K562 (cell line): ENCODE measurements at regions not wholly inside any gene's neighbourhood (a gene's known extent, or its start where the extent isn't known, plus 50 kb on each side); places are given as distances from the start of the nearest gene placed in this dataset.
A peak's percentile ranks its signal among the peaks of the same experiment; 100 is the strongest.

Source experiments
- ATAC-seq: fragments of 200-7000 bp; cut with Tn5 transposase; 3 replicates; pipeline ENCODE4 v1.9.1; 2020; ENCODE audit warnings: moderate library complexity
- BruUV-seq: library from RNA; stranded (reverse); fragments of 400-500 nt; replicated peaks from 2 replicates; lab custom pipeline; 2021; lab: Mats Ljungman, UMichigan
- CTCF ChIA-PET: fragments of 300-600 bp; formaldehyde crosslinking; extraction: SDS; loops from one replicate; lab custom pipeline; 2021; ENCODE audit warnings: low intra/inter-chr PET ratio; lab: Yijun Ruan, JAX
- POLR2A ChIA-PET: fragments of 300-600, 350-650 bp; sonication (Branson Sonifier 250); formaldehyde crosslinking; extraction: SDS; loops from one replicate; lab custom pipeline; 2021; ENCODE audit warnings: antibody characterized with exemption, inconsistent platforms; lab: Yijun Ruan, JAX
- DNase-seq, 4 experiments: peaks; one replicate each; pipeline versions ENCODE4 v3.0.0 to v3.0.0-alpha.2; 2011 to 2018; ENCODE audit warnings: low spot score in 3 of 4, mixed read lengths in 3 of 4; ENCODE audit errors: extremely low read depth in 1 of 4
- FAIRE-seq: peaks from 2 replicates; lab custom pipeline; 2011; peaks lifted over from hg19 to GRCh38; lab: Jason Lieb, UNC
- H2AFZ ChIP-seq: 2 replicates; pipeline ENCODE4 v1.6.0; 2011; ENCODE audit warnings: low read depth, low read length, control low read depth, inconsistent platforms
- H3K27ac ChIP-seq: fragments of 200-600 bp; 3 replicates; pipeline ENCODE4 v1.8.0; 2011; ENCODE audit warnings: low read depth, mild to moderate bottlenecking, control low read depth, inconsistent platforms, low read length, moderate library complexity, mixed read lengths; ENCODE audit errors: extremely low read depth
- H3K27me3 ChIP-seq, 2 experiments: fragments of 300-600 bp in 1 of 2; 2 replicates in 1 of 2; 3 replicates in 1 of 2; pipeline versions ENCODE4 v1.6.0 to v1.8.0; 2011; ENCODE audit warnings: inconsistent platforms in 2 of 2, low read length in 2 of 2, mild to moderate bottlenecking in 1 of 2, mixed read lengths in 1 of 2, moderate library complexity in 1 of 2; ENCODE audit not compliant: control insufficient read depth in 2 of 2, insufficient read depth in 2 of 2
- H3K36me3 ChIP-seq: fragments of 300-600 bp; 3 replicates; pipeline ENCODE4 v1.8.0; 2011; ENCODE audit warnings: mild to moderate bottlenecking, low read length, inconsistent platforms; ENCODE audit not compliant: control insufficient read depth, insufficient read depth
- H3K4me1 ChIP-seq, 2 experiments: fragments of 200-600 bp in 1 of 2; replicated peaks in 1 of 2; 2 replicates in 1 of 2; 3 replicates in 1 of 2; pipeline versions ENCODE4 v1.5.1 to v1.8.0; 2011; ENCODE audit warnings: inconsistent platforms in 2 of 2, low read length in 2 of 2, mild to moderate bottlenecking in 1 of 2, mixed read lengths in 1 of 2, moderate library complexity in 1 of 2; ENCODE audit not compliant: control insufficient read depth in 2 of 2, insufficient read depth in 2 of 2
- H3K4me2 ChIP-seq: 2 replicates; pipeline ENCODE4 v1.6.1; 2011; ENCODE audit warnings: low read length, control low read depth, inconsistent platforms, mixed read lengths; ENCODE audit not compliant: insufficient read depth
- H3K4me3 ChIP-seq: fragments of 200-600 bp; sonication (generic), shearing (Covaris generic); 2 replicates; pipeline ENCODE4 v1.5.1; 2016; ENCODE audit warnings: control low read depth, inconsistent platforms
- H3K79me2 ChIP-seq: fragments of 200-600 bp; 3 replicates; pipeline ENCODE4 v1.8.0; 2011; ENCODE audit warnings: low read length, inconsistent platforms; ENCODE audit not compliant: control insufficient read depth, insufficient read depth
- H3K9ac ChIP-seq, 2 experiments: 2 replicates each; pipeline versions ENCODE4 v1.6.0 to v1.6.1; 2011; ENCODE audit warnings: low read depth in 2 of 2, low read length in 2 of 2, control low read depth in 1 of 2, inconsistent platforms in 1 of 2, mild to moderate bottlenecking in 1 of 2, mixed read lengths in 1 of 2; ENCODE audit not compliant: insufficient read depth in 1 of 2
- H3K9me1 ChIP-seq: one replicate; pipeline ENCODE4 v1.6.0; 2011; ENCODE audit warnings: inconsistent platforms, mild to moderate bottlenecking, low read length, moderate library complexity; ENCODE audit not compliant: control insufficient read depth, insufficient read depth
- H3K9me3 ChIP-seq: replicated peaks from 2 replicates; pipeline ENCODE4 v1.5.1; 2011; ENCODE audit warnings: low read depth, low read length, inconsistent platforms; ENCODE audit not compliant: control insufficient read depth, insufficient read depth
- H4K20me1 ChIP-seq: replicated peaks from 2 replicates; pipeline ENCODE4 v1.6.1; 2011; ENCODE audit warnings: low read length, inconsistent platforms, mixed read lengths; ENCODE audit not compliant: control insufficient read depth, insufficient read depth
- CUX1 ChIP-seq: fragments of 200-800 bp; sonication (Bioruptor generic); IDR thresholded peaks from 2 replicates; pipeline ENCODE4 v1.6.1; 2016; ENCODE audit warnings: missing genetic modification characterization, missing compliant biosample characterization
- MYC ChIP-seq, 2 experiments: fragments of 250-450 bp in 1 of 2; sonication (Bioruptor Pico) in 1 of 2; IDR thresholded peaks; 2 replicates each; pipeline versions ENCODE4 v1.5.1 to v1.6.1; 2012 to 2021; ENCODE audit warnings: low read depth in 2 of 2, borderline replicate concordance in 1 of 2, improper control_type of control experiment in 1 of 2, low read length in 1 of 2, mild to moderate bottlenecking in 1 of 2, moderate library complexity in 1 of 2
- NFYB ChIP-seq: IDR thresholded peaks from 2 replicates; pipeline ENCODE4 v1.6.1; 2011; ENCODE audit warnings: mild to moderate bottlenecking, moderate library complexity; ENCODE audit not compliant: insufficient read length; ENCODE audit errors: extremely low read depth
- WGBS: fragments of 100-300 bp; shearing (Covaris generic); methylation state at CpG from one replicate; pipeline ENCODE4 v1.1.6; 2016; ENCODE audit warnings: low coverage, mixed read lengths; ENCODE audit not compliant: insufficient coverage; ENCODE audit errors: missing lambda C conversion rate; 5-methylcytosine and 5-hydroxymethylcytosine counted together
- in situ Hi-C: fragments of 300-500 bp; cut with MboI; formaldehyde crosslinking; loops from 4 replicates; pipeline ENCODE4 v1.15.0; 2018; ENCODE audit warnings: inconsistent platforms, mixed read lengths
- intact Hi-C: fragments of 100-400 bp; cut with micrococcal nuclease; formaldehyde crosslinking; loops from 2 replicates; pipeline ENCODE4 v1.14.2; 2022
- TF ChIP-seq, protein P1 (sequence below), 2 experiments: fragments of 450-650 bp; formaldehyde crosslinking in 1 of 2; IDR thresholded peaks; 2 replicates each; pipeline versions ENCODE4 v1.4.0 to v1.6.1; 2014 to 2020; ENCODE audit warnings: mild to moderate bottlenecking in 2 of 2, borderline replicate concordance in 1 of 2, low read depth in 1 of 2
- TF ChIP-seq, protein P2 (sequence below), 3 experiments: IDR thresholded peaks in 2 of 3; conservative IDR thresholded peaks in 1 of 3; 2 replicates each; pipeline ENCODE4 v1.5.1; 2011 to 2012; ENCODE audit warnings: low read length in 3 of 3, mild to moderate bottlenecking in 3 of 3, control low read depth in 2 of 3, improper control_type of control experiment in 1 of 3, inconsistent platforms in 1 of 3, low read depth in 1 of 3, mixed read lengths in 1 of 3, moderate library complexity in 1 of 3; ENCODE audit not compliant: insufficient read depth in 2 of 3

DNA sequence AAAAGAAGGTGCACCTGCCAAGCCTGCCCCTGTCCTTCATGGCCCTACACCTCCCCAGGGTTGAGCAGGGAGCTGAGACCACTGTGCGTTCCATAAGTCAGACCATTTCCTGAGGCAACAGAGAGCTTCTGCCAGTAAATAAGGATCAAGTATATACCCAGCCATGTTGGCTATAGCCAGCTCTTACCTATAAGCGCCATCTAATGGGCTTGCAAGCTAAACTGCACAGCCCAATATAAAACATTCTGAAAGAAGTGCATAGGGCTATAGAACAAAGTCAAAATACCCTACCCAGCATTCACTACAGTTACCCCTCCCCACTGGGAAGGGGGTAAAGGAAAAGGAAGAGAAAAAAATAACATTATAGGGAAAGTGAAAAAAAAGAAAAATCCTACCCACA, 59.3 kb upstream of the SCAF11 start:
- peak; percentile 55 for ATAC-seq
- Histone ChIP-seq H3K27ac (no peak overlapping the region), H4K20me1 (no peaks in the 10 kb centered on the region), H3K36me3 (no peaks in the 10 kb centered on the region), H3K9ac (no peak overlapping the region), H3K79me2 (no peaks in the 10 kb centered on the region), H2AFZ (no peak overlapping the region), H3K4me2 (no peak overlapping the region), H3K9me1 (no peaks in the 10 kb centered on the region), H3K9me3 (no peaks in the 10 kb centered on the region), H3K4me1 (no peaks in the 10 kb centered on the region), H3K27me3 (no peaks in the 10 kb centered on the region), H3K4me3 (no peak overlapping the region)
- ChIA-PET CTCF (no interaction called here), POLR2A (interaction anchor here (0.7 kb wide), 1 partner anchor 156 kb away, joined by 3 read pairs; no protein-coding TSS in a partner anchor)
- 3% methylated on average over 2 of the region's 2 CpGs for WGBS
- in situ Hi-C loops, result no loop called here
- no TSS peak for BruUV-seq
- no peak for DNase-seq
- FAIRE-seq, result no peak
- intact Hi-C loops, result loop anchor here (2.0 to 5.0 kb wide), 2 partner anchors 59 to 287 kb away; partner anchors contain the start of gene SCAF11
- TF ChIP-seq, protein P1, sequence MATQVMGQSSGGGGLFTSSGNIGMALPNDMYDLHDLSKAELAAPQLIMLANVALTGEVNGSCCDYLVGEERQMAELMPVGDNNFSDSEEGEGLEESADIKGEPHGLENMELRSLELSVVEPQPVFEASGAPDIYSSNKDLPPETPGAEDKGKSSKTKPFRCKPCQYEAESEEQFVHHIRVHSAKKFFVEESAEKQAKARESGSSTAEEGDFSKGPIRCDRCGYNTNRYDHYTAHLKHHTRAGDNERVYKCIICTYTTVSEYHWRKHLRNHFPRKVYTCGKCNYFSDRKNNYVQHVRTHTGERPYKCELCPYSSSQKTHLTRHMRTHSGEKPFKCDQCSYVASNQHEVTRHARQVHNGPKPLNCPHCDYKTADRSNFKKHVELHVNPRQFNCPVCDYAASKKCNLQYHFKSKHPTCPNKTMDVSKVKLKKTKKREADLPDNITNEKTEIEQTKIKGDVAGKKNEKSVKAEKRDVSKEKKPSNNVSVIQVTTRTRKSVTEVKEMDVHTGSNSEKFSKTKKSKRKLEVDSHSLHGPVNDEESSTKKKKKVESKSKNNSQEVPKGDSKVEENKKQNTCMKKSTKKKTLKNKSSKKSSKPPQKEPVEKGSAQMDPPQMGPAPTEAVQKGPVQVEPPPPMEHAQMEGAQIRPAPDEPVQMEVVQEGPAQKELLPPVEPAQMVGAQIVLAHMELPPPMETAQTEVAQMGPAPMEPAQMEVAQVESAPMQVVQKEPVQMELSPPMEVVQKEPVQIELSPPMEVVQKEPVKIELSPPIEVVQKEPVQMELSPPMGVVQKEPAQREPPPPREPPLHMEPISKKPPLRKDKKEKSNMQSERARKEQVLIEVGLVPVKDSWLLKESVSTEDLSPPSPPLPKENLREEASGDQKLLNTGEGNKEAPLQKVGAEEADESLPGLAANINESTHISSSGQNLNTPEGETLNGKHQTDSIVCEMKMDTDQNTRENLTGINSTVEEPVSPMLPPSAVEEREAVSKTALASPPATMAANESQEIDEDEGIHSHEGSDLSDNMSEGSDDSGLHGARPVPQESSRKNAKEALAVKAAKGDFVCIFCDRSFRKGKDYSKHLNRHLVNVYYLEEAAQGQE (IDR thresholded peaks at IDR 0.05; ENCODE audit: borderline replicate concordance), result peak; percentile 26; the same call in 1 of the 2 replicates
- TF ChIP-seq, protein P1 (CRISPR knock-in tag; IDR thresholded peaks at IDR 0.05; ENCODE audit: low read depth), result no peak
- TF ChIP-seq, protein P2, sequence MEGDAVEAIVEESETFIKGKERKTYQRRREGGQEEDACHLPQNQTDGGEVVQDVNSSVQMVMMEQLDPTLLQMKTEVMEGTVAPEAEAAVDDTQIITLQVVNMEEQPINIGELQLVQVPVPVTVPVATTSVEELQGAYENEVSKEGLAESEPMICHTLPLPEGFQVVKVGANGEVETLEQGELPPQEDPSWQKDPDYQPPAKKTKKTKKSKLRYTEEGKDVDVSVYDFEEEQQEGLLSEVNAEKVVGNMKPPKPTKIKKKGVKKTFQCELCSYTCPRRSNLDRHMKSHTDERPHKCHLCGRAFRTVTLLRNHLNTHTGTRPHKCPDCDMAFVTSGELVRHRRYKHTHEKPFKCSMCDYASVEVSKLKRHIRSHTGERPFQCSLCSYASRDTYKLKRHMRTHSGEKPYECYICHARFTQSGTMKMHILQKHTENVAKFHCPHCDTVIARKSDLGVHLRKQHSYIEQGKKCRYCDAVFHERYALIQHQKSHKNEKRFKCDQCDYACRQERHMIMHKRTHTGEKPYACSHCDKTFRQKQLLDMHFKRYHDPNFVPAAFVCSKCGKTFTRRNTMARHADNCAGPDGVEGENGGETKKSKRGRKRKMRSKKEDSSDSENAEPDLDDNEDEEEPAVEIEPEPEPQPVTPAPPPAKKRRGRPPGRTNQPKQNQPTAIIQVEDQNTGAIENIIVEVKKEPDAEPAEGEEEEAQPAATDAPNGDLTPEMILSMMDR (IDR thresholded peaks at IDR 0.05 in 2 of 3, conservative IDR thresholded peaks at IDR 0.05 in 1 of 3; ENCODE audit: insufficient read depth in 2 of 3, low read depth in 1 of 3, low read length in 3 of 3), result peak in 1 of 3 experiments; percentile 16; a peak in 1 of 6 replicates
- TF ChIP-seq CUX1 (CRISPR knock-in tag) (no peak), NFYB (no peak), MYC (IDR thresholded peaks at IDR 0.05; ENCODE audit: low read depth, low read length) (no peak), MYC (CRISPR knock-in tag; IDR thresholded peaks at IDR 0.05; ENCODE audit: borderline replicate concordance, low read depth) (no peak)
